ENCODE measurements at regions not wholly inside any gene's neighbourhood (a gene's known extent, or its start where the extent isn't known, plus 50 kb on each side); places are given as distances from the start of the nearest gene placed in this dataset.

- H4K20me1 ChIP-seq (ENCODE audit: insufficient read depth, low read length, poor library complexity, severe bottlenecking) = no peaks in the 10 kb centered on the region
- no peaks in the 10 kb centered on the region for H3K4me1 ChIP-seq (ENCODE audit: insufficient read depth, low read length, poor library complexity, severe bottlenecking)
- H3K9me2 ChIP-seq (replicated peaks; ENCODE audit: low read depth, low read length) = no peaks in the 10 kb centered on the region
- no peaks in the 10 kb centered on the region for H3K79me2 ChIP-seq (ENCODE audit: insufficient read depth, low read length)
- no peaks in the 10 kb centered on the region for H3K36me3 ChIP-seq (ENCODE audit: insufficient read depth, low read length)
- no peaks in the 10 kb centered on the region for H3F3A ChIP-seq (ENCODE audit: low read depth)
- TF ChIP-seq, protein P1, sequence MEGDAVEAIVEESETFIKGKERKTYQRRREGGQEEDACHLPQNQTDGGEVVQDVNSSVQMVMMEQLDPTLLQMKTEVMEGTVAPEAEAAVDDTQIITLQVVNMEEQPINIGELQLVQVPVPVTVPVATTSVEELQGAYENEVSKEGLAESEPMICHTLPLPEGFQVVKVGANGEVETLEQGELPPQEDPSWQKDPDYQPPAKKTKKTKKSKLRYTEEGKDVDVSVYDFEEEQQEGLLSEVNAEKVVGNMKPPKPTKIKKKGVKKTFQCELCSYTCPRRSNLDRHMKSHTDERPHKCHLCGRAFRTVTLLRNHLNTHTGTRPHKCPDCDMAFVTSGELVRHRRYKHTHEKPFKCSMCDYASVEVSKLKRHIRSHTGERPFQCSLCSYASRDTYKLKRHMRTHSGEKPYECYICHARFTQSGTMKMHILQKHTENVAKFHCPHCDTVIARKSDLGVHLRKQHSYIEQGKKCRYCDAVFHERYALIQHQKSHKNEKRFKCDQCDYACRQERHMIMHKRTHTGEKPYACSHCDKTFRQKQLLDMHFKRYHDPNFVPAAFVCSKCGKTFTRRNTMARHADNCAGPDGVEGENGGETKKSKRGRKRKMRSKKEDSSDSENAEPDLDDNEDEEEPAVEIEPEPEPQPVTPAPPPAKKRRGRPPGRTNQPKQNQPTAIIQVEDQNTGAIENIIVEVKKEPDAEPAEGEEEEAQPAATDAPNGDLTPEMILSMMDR (conservative IDR thresholded peaks at IDR 0.05; ENCODE audit: low read length) = no peak
- no peak for TF ChIP-seq EZH2phosphoT487 (IDR thresholded peaks at IDR 0.05; ENCODE audit: borderline replicate concordance)
- H3K9ac ChIP-seq (ENCODE audit: low read depth, low read length, poor library complexity, severe bottlenecking) = no peak overlapping the region
- H2AFZ ChIP-seq (ENCODE audit: low read length) = no peak overlapping the region
- H3K9me3 ChIP-seq (ENCODE audit: insufficient read depth, low read depth, low read length) = 0 out of 2 replicates have a peak, but pooled peaks cover 4% of the 10 kb centered on the region
- H3K4me2 ChIP-seq (ENCODE audit: low read depth, low read length, poor library complexity, severe bottlenecking) = no peak overlapping the region
- H3K27me3 ChIP-seq (ENCODE audit: insufficient read depth, low read length, poor library complexity, severe bottlenecking) = no peaks in the 10 kb centered on the region
- no peak overlapping the region for H3K4me3 ChIP-seq (ENCODE audit: low read length, poor library complexity, severe bottlenecking)
Measured at GRCh38 chr6:163776196-163776905, 361.8 kb downstream of the QKI start.

- H3K9ac ChIP-seq (ENCODE audit: low read depth, low read length, poor library complexity, severe bottlenecking) = no peak overlapping the region
- no peak for TF ChIP-seq EZH2phosphoT487 (IDR thresholded peaks at IDR 0.05; ENCODE audit: borderline replicate concordance)
- TF ChIP-seq, protein P1 (conservative IDR thresholded peaks at IDR 0.05; ENCODE audit: low read length) = no peak
- no peak overlapping the region for H3K4me2 ChIP-seq (ENCODE audit: low read depth, low read length, poor library complexity, severe bottlenecking)
- no peaks in the 10 kb centered on the region for H3K9me2 ChIP-seq (replicated peaks; ENCODE audit: low read depth, low read length)
- no peaks in the 10 kb centered on the region for H3K27me3 ChIP-seq (ENCODE audit: insufficient read depth, low read length, poor library complexity, severe bottlenecking)
- no peak overlapping the region for H2AFZ ChIP-seq (ENCODE audit: low read length)
- no peaks in the 10 kb centered on the region for H4K20me1 ChIP-seq (ENCODE audit: insufficient read depth, low read length, poor library complexity, severe bottlenecking)
- H3K4me3 ChIP-seq (ENCODE audit: low read length, poor library complexity, severe bottlenecking) = no peak overlapping the region
- H3F3A ChIP-seq (ENCODE audit: low read depth) = no peaks in the 10 kb centered on the region
- H3K79me2 ChIP-seq (ENCODE audit: insufficient read depth, low read length) = no peaks in the 10 kb centered on the region
- H3K36me3 ChIP-seq (ENCODE audit: insufficient read depth, low read length) = no peaks in the 10 kb centered on the region
- no peaks in the 10 kb centered on the region for H3K9me3 ChIP-seq (ENCODE audit: insufficient read depth, low read depth, low read length)
- H3K4me1 ChIP-seq (ENCODE audit: insufficient read depth, low read length, poor library complexity, severe bottlenecking) = no peaks in the 10 kb centered on the region
Measured at GRCh38 chr6:163775313-163775712, 360.8 kb downstream of the QKI start.

GRCh38 chr6:163774485-163774884, 360.0 kb downstream of the QKI start:
- Histone ChIP-seq H3K9me3 (ENCODE audit: insufficient read depth, low read depth, low read length) (no peaks in the 10 kb centered on the region), H3K9ac (ENCODE audit: low read depth, low read length, poor library complexity, severe bottlenecking) (no peak overlapping the region)

More at GRCh38 chr6:163774485-163774884, 360.0 kb downstream of the QKI start:
- Histone ChIP-seq H3K79me2 (ENCODE audit: insufficient read depth, low read length) (no peaks in the 10 kb centered on the region), H3F3A (ENCODE audit: low read depth) (no peaks in the 10 kb centered on the region), H2AFZ (ENCODE audit: low read length) (no peak overlapping the region), H4K20me1 (ENCODE audit: insufficient read depth, low read length, poor library complexity, severe bottlenecking) (no peaks in the 10 kb centered on the region), H3K4me2 (ENCODE audit: low read depth, low read length, poor library complexity, severe bottlenecking) (no peak overlapping the region), H3K9me2 (replicated peaks; ENCODE audit: low read depth, low read length) (no peaks in the 10 kb centered on the region), H3K4me3 (ENCODE audit: low read length, poor library complexity, severe bottlenecking) (no peak overlapping the region), H3K36me3 (ENCODE audit: insufficient read depth, low read length) (no peaks in the 10 kb centered on the region), H3K27me3 (ENCODE audit: insufficient read depth, low read length, poor library complexity, severe bottlenecking) (no peaks in the 10 kb centered on the region), H3K4me1 (ENCODE audit: insufficient read depth, low read length, poor library complexity, severe bottlenecking) (no peaks in the 10 kb centered on the region)
- TF ChIP-seq, protein P1 (conservative IDR thresholded peaks at IDR 0.05; ENCODE audit: low read length) = no peak
- TF ChIP-seq EZH2phosphoT487 (IDR thresholded peaks at IDR 0.05; ENCODE audit: borderline replicate concordance) = no peak
